Osteoblast (primary cell): ENCODE measurements at regions not wholly inside any gene's neighbourhood (a gene's known extent, or its start where the extent isn't known, plus 50 kb on each side); places are given as distances from the start of the nearest gene placed in this dataset.

ENCODE experiments used
- DNase-seq: peaks from one replicate; pipeline ENCODE4 v3.0.0; 2011; ENCODE audit warnings: low spot score, mixed read lengths; ENCODE audit not compliant: insufficient read length; ENCODE audit errors: missing footprints
- H2AFZ ChIP-seq: 2 replicates; pipeline ENCODE4 v1.6.0; 2011; ENCODE audit warnings: mild to moderate bottlenecking, low read length
- H3K27ac ChIP-seq: 2 replicates; pipeline ENCODE4 v1.5.1; 2011; ENCODE audit warnings: mild to moderate bottlenecking, low read depth, low read length, moderate library complexity
- H3K27me3 ChIP-seq: 2 replicates; pipeline ENCODE4 v1.6.0; 2012; ENCODE audit warnings: mild to moderate bottlenecking, control low read depth, inconsistent platforms, low read length, moderate library complexity; ENCODE audit not compliant: insufficient read depth
- H3K36me3 ChIP-seq: 2 replicates; pipeline ENCODE4 v1.5.1; 2011; ENCODE audit warnings: mild to moderate bottlenecking, low read length, control low read depth, moderate library complexity; ENCODE audit not compliant: insufficient read depth
- H3K4me1 ChIP-seq: 2 replicates; pipeline ENCODE4 v1.5.1; 2011; ENCODE audit warnings: mild to moderate bottlenecking, low read length, control low read depth, moderate library complexity; ENCODE audit not compliant: insufficient read depth
- H3K4me2 ChIP-seq: 2 replicates; pipeline ENCODE4 v1.6.0; 2011; ENCODE audit warnings: mild to moderate bottlenecking, low read length; ENCODE audit not compliant: insufficient read depth
- H3K4me3 ChIP-seq: fragments of 200-600 bp; sonication (generic); 3 replicates; pipeline ENCODE4 v1.5.1; 2012; ENCODE audit warnings: mild to moderate bottlenecking, low read length, inconsistent platforms; ENCODE audit not compliant: insufficient read depth
- H3K79me2 ChIP-seq: 2 replicates; pipeline ENCODE4 v1.6.0; 2012; ENCODE audit warnings: mild to moderate bottlenecking, low read length, control low read depth, inconsistent platforms; ENCODE audit not compliant: insufficient read depth
- H3K9me3 ChIP-seq: 2 replicates; pipeline ENCODE4 v1.5.1; 2011; ENCODE audit warnings: low read depth, low read length, control low read depth
- H4K20me1 ChIP-seq: 2 replicates; pipeline ENCODE4 v1.6.0; 2012; ENCODE audit warnings: mild to moderate bottlenecking, low read length, control low read depth; ENCODE audit not compliant: insufficient read depth
- TF ChIP-seq, protein P1 (sequence below): IDR thresholded peaks from 2 replicates; pipeline ENCODE4 v1.5.1; 2011; ENCODE audit warnings: mild to moderate bottlenecking, low read depth, low read length, moderate library complexity; ENCODE audit errors: extremely low read depth

- DNase-seq = no peak
- TF ChIP-seq, protein P1, sequence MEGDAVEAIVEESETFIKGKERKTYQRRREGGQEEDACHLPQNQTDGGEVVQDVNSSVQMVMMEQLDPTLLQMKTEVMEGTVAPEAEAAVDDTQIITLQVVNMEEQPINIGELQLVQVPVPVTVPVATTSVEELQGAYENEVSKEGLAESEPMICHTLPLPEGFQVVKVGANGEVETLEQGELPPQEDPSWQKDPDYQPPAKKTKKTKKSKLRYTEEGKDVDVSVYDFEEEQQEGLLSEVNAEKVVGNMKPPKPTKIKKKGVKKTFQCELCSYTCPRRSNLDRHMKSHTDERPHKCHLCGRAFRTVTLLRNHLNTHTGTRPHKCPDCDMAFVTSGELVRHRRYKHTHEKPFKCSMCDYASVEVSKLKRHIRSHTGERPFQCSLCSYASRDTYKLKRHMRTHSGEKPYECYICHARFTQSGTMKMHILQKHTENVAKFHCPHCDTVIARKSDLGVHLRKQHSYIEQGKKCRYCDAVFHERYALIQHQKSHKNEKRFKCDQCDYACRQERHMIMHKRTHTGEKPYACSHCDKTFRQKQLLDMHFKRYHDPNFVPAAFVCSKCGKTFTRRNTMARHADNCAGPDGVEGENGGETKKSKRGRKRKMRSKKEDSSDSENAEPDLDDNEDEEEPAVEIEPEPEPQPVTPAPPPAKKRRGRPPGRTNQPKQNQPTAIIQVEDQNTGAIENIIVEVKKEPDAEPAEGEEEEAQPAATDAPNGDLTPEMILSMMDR = no peak
- H3K36me3 ChIP-seq = no peaks in the 10 kb centered on the region
- H3K27ac ChIP-seq = no peak overlapping the region
- H3K27me3 ChIP-seq = no peaks in the 10 kb centered on the region
- H2AFZ ChIP-seq = no peak overlapping the region
- H4K20me1 ChIP-seq = no peaks in the 10 kb centered on the region
- no peaks in the 10 kb centered on the region for H3K4me1 ChIP-seq
- H3K9me3 ChIP-seq = no peaks in the 10 kb centered on the region
- H3K4me2 ChIP-seq = no peak overlapping the region
- no peak overlapping the region for H3K4me3 ChIP-seq
- H3K79me2 ChIP-seq = no peaks in the 10 kb centered on the region
Measured at GRCh38 chr10:28147706-28148105, 148.8 kb upstream of the ODAD2 start.

GRCh38 chr10:28139138-28139537 lies 140.3 kb upstream of the ODAD2 start:
- H4K20me1 ChIP-seq = no peaks in the 10 kb centered on the region
- no peak overlapping the region for H3K4me3 ChIP-seq
- peaks cover 2% of the 10 kb centered on the region for H3K9me3 ChIP-seq
- no peaks in the 10 kb centered on the region for H3K27me3 ChIP-seq
- peak overlapping the region; percentile 1 for H2AFZ ChIP-seq
- no peak for DNase-seq
- no peaks in the 10 kb centered on the region for H3K36me3 ChIP-seq
- H3K4me2 ChIP-seq = no peak overlapping the region
- H3K27ac ChIP-seq = no peak overlapping the region
- TF ChIP-seq, protein P1 = no peak
- H3K4me1 ChIP-seq = peaks cover 16% of the 10 kb centered on the region
- no peaks in the 10 kb centered on the region for H3K79me2 ChIP-seq

GRCh38 chr10:28137907-28138880 lies 139.3 kb upstream of the ODAD2 start:
- no peaks in the 10 kb centered on the region for H3K36me3 ChIP-seq
- H3K4me1 ChIP-seq = peaks cover 16% of the 10 kb centered on the region
- H3K4me2 ChIP-seq = no peak overlapping the region
- H3K79me2 ChIP-seq = no peaks in the 10 kb centered on the region
- H3K9me3 ChIP-seq = peaks cover 2% of the 10 kb centered on the region
- no peaks in the 10 kb centered on the region for H4K20me1 ChIP-seq
- no peaks in the 10 kb centered on the region for H3K27me3 ChIP-seq
- H2AFZ ChIP-seq = no peak overlapping the region
- DNase-seq = no peak
- H3K4me3 ChIP-seq = no peak overlapping the region
- TF ChIP-seq, protein P1 = no peak
- H3K27ac ChIP-seq = no peak overlapping the region

DNA sequence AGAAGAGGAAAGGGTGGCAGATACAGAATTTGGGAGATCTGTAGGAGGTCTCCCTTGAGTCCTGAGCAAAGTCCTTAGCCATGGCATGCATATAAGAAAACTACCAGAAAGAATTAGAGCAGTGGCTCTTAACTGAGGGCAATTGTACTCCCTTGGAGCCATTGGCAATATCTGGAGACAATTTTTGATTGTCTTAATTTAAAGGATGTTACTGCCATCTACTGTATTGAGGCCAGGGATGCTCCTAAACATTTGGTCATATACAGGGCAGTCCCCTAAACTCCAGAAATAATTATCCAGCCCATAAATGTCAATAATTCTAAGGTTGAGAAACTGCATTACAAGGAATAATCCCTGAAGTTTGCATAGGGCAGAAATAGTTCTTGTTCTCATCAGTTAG lies 136.4 kb upstream of the ODAD2 start:
- H3K4me1 ChIP-seq = peaks cover 20% of the 10 kb centered on the region
- no peaks in the 10 kb centered on the region for H3K36me3 ChIP-seq
- H3K4me3 ChIP-seq = no peak overlapping the region
- H3K79me2 ChIP-seq = no peaks in the 10 kb centered on the region
- H4K20me1 ChIP-seq = no peaks in the 10 kb centered on the region
- no peak overlapping the region for H2AFZ ChIP-seq
- peaks cover 2% of the 10 kb centered on the region for H3K9me3 ChIP-seq
- no peaks in the 10 kb centered on the region for H3K27me3 ChIP-seq
- DNase-seq = no peak
- no peak overlapping the region for H3K27ac ChIP-seq
- H3K4me2 ChIP-seq = no peak overlapping the region
- TF ChIP-seq, protein P1 = peak; percentile 43
